Stomach (tissue), 4 donors: ENCODE measurements at regions not wholly inside any gene's neighbourhood (a gene's known extent, or its start where the extent isn't known, plus 50 kb on each side); places are given as distances from the start of the nearest gene placed in this dataset.

Experiments used
- EP300 ChIP-seq: sonication (generic); formaldehyde crosslinking; IDR thresholded peaks from one replicate; pipeline ENCODE4 v1.6.1; 2017; ENCODE audit warnings: antibody characterized with exemption
- TF ChIP-seq, protein P1 (sequence below), 7 experiments: fragments of 450-650 bp in 4 of 7; fragments of 200-600 bp in 3 of 7; sonication (generic) in 3 of 7; IDR thresholded peaks; one replicate each; pipeline ENCODE4 v1.5.1; 2016 to 2019; ENCODE audit warnings: antibody characterized with exemption in 7 of 7, control low read depth in 2 of 7, mild to moderate bottlenecking in 1 of 7

DNA sequence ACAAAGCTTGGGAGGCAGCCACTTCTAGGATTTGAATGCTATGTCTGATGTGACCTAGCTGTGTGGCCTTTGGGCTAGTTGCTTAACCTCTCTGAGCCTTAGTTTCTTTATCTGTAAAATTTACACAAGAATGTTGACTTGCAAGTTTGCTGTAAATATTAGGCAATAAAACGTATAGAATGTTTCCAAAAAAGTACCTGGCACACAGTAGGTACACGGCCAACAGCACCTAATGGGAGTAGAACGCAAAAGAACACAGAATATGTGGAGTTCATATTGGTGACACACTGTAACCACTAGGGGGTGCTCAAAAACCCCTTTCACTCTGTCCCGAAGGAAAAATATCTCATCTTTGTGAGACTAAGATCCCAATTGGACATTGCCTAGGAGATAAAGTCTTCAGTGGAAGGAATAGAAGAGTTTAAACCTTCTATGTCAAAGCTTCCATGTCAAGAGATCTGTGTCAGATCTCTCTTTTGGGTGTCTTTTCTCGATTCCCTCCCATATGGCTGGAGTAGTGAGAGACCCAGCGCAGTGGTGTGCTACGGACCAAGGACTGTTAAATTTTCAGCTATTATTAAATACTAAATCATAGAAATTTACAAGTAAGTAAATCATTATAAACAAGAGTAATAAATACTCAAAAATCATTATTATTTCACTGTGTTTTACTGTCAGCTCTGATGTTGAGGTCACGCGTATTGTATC lies 145.4 kb upstream of the RAD23B start:
- no peak for TF ChIP-seq EP300
- TF ChIP-seq, protein P1, sequence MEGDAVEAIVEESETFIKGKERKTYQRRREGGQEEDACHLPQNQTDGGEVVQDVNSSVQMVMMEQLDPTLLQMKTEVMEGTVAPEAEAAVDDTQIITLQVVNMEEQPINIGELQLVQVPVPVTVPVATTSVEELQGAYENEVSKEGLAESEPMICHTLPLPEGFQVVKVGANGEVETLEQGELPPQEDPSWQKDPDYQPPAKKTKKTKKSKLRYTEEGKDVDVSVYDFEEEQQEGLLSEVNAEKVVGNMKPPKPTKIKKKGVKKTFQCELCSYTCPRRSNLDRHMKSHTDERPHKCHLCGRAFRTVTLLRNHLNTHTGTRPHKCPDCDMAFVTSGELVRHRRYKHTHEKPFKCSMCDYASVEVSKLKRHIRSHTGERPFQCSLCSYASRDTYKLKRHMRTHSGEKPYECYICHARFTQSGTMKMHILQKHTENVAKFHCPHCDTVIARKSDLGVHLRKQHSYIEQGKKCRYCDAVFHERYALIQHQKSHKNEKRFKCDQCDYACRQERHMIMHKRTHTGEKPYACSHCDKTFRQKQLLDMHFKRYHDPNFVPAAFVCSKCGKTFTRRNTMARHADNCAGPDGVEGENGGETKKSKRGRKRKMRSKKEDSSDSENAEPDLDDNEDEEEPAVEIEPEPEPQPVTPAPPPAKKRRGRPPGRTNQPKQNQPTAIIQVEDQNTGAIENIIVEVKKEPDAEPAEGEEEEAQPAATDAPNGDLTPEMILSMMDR (IDR thresholded peaks at IDR 0.05) = peak in 3 of 7 experiments; percentile 12 to 55 (median 52)
